Prostate gland (tissue), 2 donors: ENCODE measurements at regions not wholly inside any gene's neighbourhood (a gene's known extent, or its start where the extent isn't known, plus 50 kb on each side); places are given as distances from the start of the nearest gene placed in this dataset.

Experiments
- CTCF ChIP-seq, 4 experiments: fragments of 200-600 bp in 2 of 4; fragments of 450-650 bp in 2 of 4; sonication (generic) in 2 of 4; IDR thresholded peaks; 1 replicate in 3 of 4; 2 replicates in 1 of 4; pipeline ENCODE4 v1.5.1; 2016 to 2019; ENCODE audit warnings: antibody characterized with exemption in 4 of 4, mild to moderate bottlenecking in 2 of 4, moderate library complexity in 2 of 4
- POLR2A ChIP-seq: fragments of 450-650 bp; IDR thresholded peaks from one replicate; pipeline ENCODE4 v1.6.1; 2016; ENCODE audit warnings: antibody characterized with exemption, mild to moderate bottlenecking

GRCh38 chr10:29947701-29948060 lies 111.7 kb downstream of the JCAD start:
- no peak for TF ChIP-seq CTCF (IDR thresholded peaks at IDR 0.05)
- TF ChIP-seq POLR2A: no peak
